ENCODE measurements at regions not wholly inside any gene's neighbourhood (a gene's known extent, or its start where the extent isn't known, plus 50 kb on each side); places are given as distances from the start of the nearest gene placed in this dataset.

- Histone ChIP-seq H3K4me3 (no peak overlapping the region), H3K79me2 (ENCODE audit: insufficient read depth) (no peaks in the 10 kb centered on the region), H3K27me3 (replicated peaks; ENCODE audit: insufficient read depth) (no peaks in the 10 kb centered on the region), H4K20me1 (ENCODE audit: insufficient read depth) (no peaks in the 10 kb centered on the region), H3K4me2 (ENCODE audit: unreplicated experiment) (no peak overlapping the region), H3K9me3 (ENCODE audit: low read depth) (no peaks in the 10 kb centered on the region), H3K9ac (no peak overlapping the region), H3K27ac (no peak overlapping the region), H3K9me2 (ENCODE audit: insufficient read depth) (no peaks in the 10 kb centered on the region), H3F3A (ENCODE audit: insufficient read depth) (no peaks in the 10 kb centered on the region), H3K4me1 (ENCODE audit: insufficient read depth) (no peaks in the 10 kb centered on the region), H3K36me3 (ENCODE audit: low read depth) (no peaks in the 10 kb centered on the region), H2AFZ (no peak overlapping the region)
- 81 to 88% methylated on average over 1 of the region's 1 CpG for WGBS, 2 experiments (ENCODE audit: low coverage in 1 of 2, low lambda C conversion rate in 2 of 2, missing lambda C conversion rate in 2 of 2)
- TF ChIP-seq EZH2 (IDR thresholded peaks at IDR 0.05; ENCODE audit: insufficient read depth, poor library complexity, severe bottlenecking) (no peak), EZH2phosphoT487 (IDR thresholded peaks at IDR 0.05; ENCODE audit: insufficient read depth, low read depth) (no peak)
- DNase-seq, result no peak
- in situ Hi-C loops (cut with MboI), result no loop called here
Measured at GRCh38 chr5:89697581-89697980, 712.0 kb downstream of the CETN3 start.

GRCh38 chr5:89695371-89695770 is 714.2 kb downstream of the CETN3 start:
- Histone ChIP-seq H3K9me2 (ENCODE audit: insufficient read depth) (no peaks in the 10 kb centered on the region), H3K4me2 (ENCODE audit: unreplicated experiment) (no peak overlapping the region), H3K27ac (no peak overlapping the region), H4K20me1 (ENCODE audit: insufficient read depth) (no peaks in the 10 kb centered on the region), H3F3A (ENCODE audit: insufficient read depth) (no peaks in the 10 kb centered on the region), H3K27me3 (replicated peaks; ENCODE audit: insufficient read depth) (no peaks in the 10 kb centered on the region), H3K36me3 (ENCODE audit: low read depth) (no peaks in the 10 kb centered on the region), H3K4me1 (ENCODE audit: insufficient read depth) (no peaks in the 10 kb centered on the region), H3K9ac (no peak overlapping the region), H3K9me3 (ENCODE audit: low read depth) (no peaks in the 10 kb centered on the region), H2AFZ (no peak overlapping the region), H3K4me3 (no peak overlapping the region), H3K79me2 (ENCODE audit: insufficient read depth) (no peaks in the 10 kb centered on the region)
- in situ Hi-C loops (cut with MboI), result no loop called here
- TF ChIP-seq EZH2 (IDR thresholded peaks at IDR 0.05; ENCODE audit: insufficient read depth, poor library complexity, severe bottlenecking) (no peak), EZH2phosphoT487 (IDR thresholded peaks at IDR 0.05; ENCODE audit: insufficient read depth, low read depth) (no peak)
- no peak for DNase-seq
- WGBS, 2 experiments (ENCODE audit: low coverage in 1 of 2, low lambda C conversion rate in 2 of 2, missing lambda C conversion rate in 2 of 2), result 86% methylated on average over 1 of the region's 1 CpG

GRCh38 chr5:89694026-89694550 is 715.5 kb downstream of the CETN3 start:
- no peak overlapping the region for H2AFZ ChIP-seq
- H3K9me3 ChIP-seq (ENCODE audit: low read depth), result no peaks in the 10 kb centered on the region
- no peaks in the 10 kb centered on the region for H3F3A ChIP-seq (ENCODE audit: insufficient read depth)
- TF ChIP-seq EZH2 (IDR thresholded peaks at IDR 0.05; ENCODE audit: insufficient read depth, poor library complexity, severe bottlenecking) (no peak), EZH2phosphoT487 (IDR thresholded peaks at IDR 0.05; ENCODE audit: insufficient read depth, low read depth) (no peak)
- H3K27me3 ChIP-seq (replicated peaks; ENCODE audit: insufficient read depth), result no peaks in the 10 kb centered on the region
- no peak overlapping the region for H3K9ac ChIP-seq
- no peak overlapping the region for H3K4me3 ChIP-seq
- H3K36me3 ChIP-seq (ENCODE audit: low read depth), result no peaks in the 10 kb centered on the region
- no peak for DNase-seq
- in situ Hi-C loops (cut with MboI), result no loop called here
- 8 to 9% methylated on average over 3 of the region's 3 CpGs for WGBS, 2 experiments (ENCODE audit: low coverage in 1 of 2, low lambda C conversion rate in 2 of 2, missing lambda C conversion rate in 2 of 2)
- no peaks in the 10 kb centered on the region for H3K9me2 ChIP-seq (ENCODE audit: insufficient read depth)
- no peak overlapping the region for H3K27ac ChIP-seq
- H4K20me1 ChIP-seq (ENCODE audit: insufficient read depth), result no peaks in the 10 kb centered on the region
- no peaks in the 10 kb centered on the region for H3K79me2 ChIP-seq (ENCODE audit: insufficient read depth)
- no peaks in the 10 kb centered on the region for H3K4me1 ChIP-seq (ENCODE audit: insufficient read depth)
- no peak overlapping the region for H3K4me2 ChIP-seq (ENCODE audit: unreplicated experiment)

- TF ChIP-seq EZH2phosphoT487 (IDR thresholded peaks at IDR 0.05; ENCODE audit: insufficient read depth, low read depth) (no peak), EZH2 (IDR thresholded peaks at IDR 0.05; ENCODE audit: insufficient read depth, poor library complexity, severe bottlenecking) (no peak)
- no peaks in the 10 kb centered on the region for H3K4me1 ChIP-seq (ENCODE audit: insufficient read depth)
- H3K27ac ChIP-seq, result no peak overlapping the region
- H3F3A ChIP-seq (ENCODE audit: insufficient read depth), result no peaks in the 10 kb centered on the region
- no peaks in the 10 kb centered on the region for H3K9me2 ChIP-seq (ENCODE audit: insufficient read depth)
- no peaks in the 10 kb centered on the region for H3K9me3 ChIP-seq (ENCODE audit: low read depth)
- no peak overlapping the region for H3K4me3 ChIP-seq
- no peaks in the 10 kb centered on the region for H3K36me3 ChIP-seq (ENCODE audit: low read depth)
- H4K20me1 ChIP-seq (ENCODE audit: insufficient read depth), result no peaks in the 10 kb centered on the region
- H3K9ac ChIP-seq, result no peak overlapping the region
- in situ Hi-C loops (cut with MboI), result no loop called here
- 50 to 54% methylated on average over 1 of the region's 1 CpG for WGBS, 2 experiments (ENCODE audit: low coverage in 1 of 2, low lambda C conversion rate in 2 of 2, missing lambda C conversion rate in 2 of 2)
- no peaks in the 10 kb centered on the region for H3K27me3 ChIP-seq (replicated peaks; ENCODE audit: insufficient read depth)
- H3K79me2 ChIP-seq (ENCODE audit: insufficient read depth), result no peaks in the 10 kb centered on the region
- no peak overlapping the region for H2AFZ ChIP-seq
- DNase-seq, result no peak
- no peak overlapping the region for H3K4me2 ChIP-seq (ENCODE audit: unreplicated experiment)
Measured at GRCh38 chr5:89690331-89690730, 719.2 kb downstream of the CETN3 start.
